ENCODE measurements at regions not wholly inside any gene's neighbourhood (a gene's known extent, or its start where the extent isn't known, plus 50 kb on each side); places are given as distances from the start of the nearest gene placed in this dataset.

- no peaks in the 10 kb centered on the region for H3K36me3 ChIP-seq (ENCODE audit: insufficient read depth, low read length)
- H3K9ac ChIP-seq (ENCODE audit: low read length), result no peak overlapping the region
- no peak overlapping the region for H3K27ac ChIP-seq (ENCODE audit: low read depth, low read length, poor library complexity, severe bottlenecking)
- no peaks in the 10 kb centered on the region for H3F3A ChIP-seq (ENCODE audit: insufficient read depth, low read length)
- H3K4me3 ChIP-seq (ENCODE audit: low read depth, low read length, poor library complexity, severe bottlenecking), result no peak overlapping the region
- no peaks in the 10 kb centered on the region for H3K9me2 ChIP-seq (ENCODE audit: low read depth, low read length)
- no peaks in the 10 kb centered on the region for H3K4me1 ChIP-seq (ENCODE audit: insufficient read depth, low read length, severe bottlenecking)
- no peaks in the 10 kb centered on the region for H3K79me2 ChIP-seq (ENCODE audit: insufficient read depth, low read length)
- H3K4me2 ChIP-seq (ENCODE audit: low read length), result no peak overlapping the region
- H4K20me1 ChIP-seq (ENCODE audit: insufficient read depth, low read length), result no peaks in the 10 kb centered on the region
- no peak overlapping the region for H2AFZ ChIP-seq (ENCODE audit: low read length)
- no peaks in the 10 kb centered on the region for H3K27me3 ChIP-seq (ENCODE audit: insufficient read depth, low read length)
- no peaks in the 10 kb centered on the region for H3K9me3 ChIP-seq (ENCODE audit: low read length)
- TF ChIP-seq CTCF (IDR thresholded peaks at IDR 0.05; ENCODE audit: low read length), result no peak
- TF ChIP-seq EZH2 (IDR thresholded peaks at IDR 0.05; ENCODE audit: borderline replicate concordance, low read length), result no peak
Measured at GRCh38 chr18:76548541-76548940, 53.5 kb upstream of the ZNF516 start.

- no peak overlapping the region for H3K9ac ChIP-seq (ENCODE audit: low read length)
- H3F3A ChIP-seq (ENCODE audit: insufficient read depth, low read length), result no peaks in the 10 kb centered on the region
- H3K9me2 ChIP-seq (ENCODE audit: low read depth, low read length), result no peaks in the 10 kb centered on the region
- no peaks in the 10 kb centered on the region for H3K9me3 ChIP-seq (ENCODE audit: low read length)
- no peaks in the 10 kb centered on the region for H3K36me3 ChIP-seq (ENCODE audit: insufficient read depth, low read length)
- no peaks in the 10 kb centered on the region for H3K79me2 ChIP-seq (ENCODE audit: insufficient read depth, low read length)
- no peak overlapping the region for H2AFZ ChIP-seq (ENCODE audit: low read length)
- no peaks in the 10 kb centered on the region for H3K4me1 ChIP-seq (ENCODE audit: insufficient read depth, low read length, severe bottlenecking)
- no peak overlapping the region for H3K4me3 ChIP-seq (ENCODE audit: low read depth, low read length, poor library complexity, severe bottlenecking)
- TF ChIP-seq CTCF (IDR thresholded peaks at IDR 0.05; ENCODE audit: low read length), result no peak
- TF ChIP-seq EZH2 (IDR thresholded peaks at IDR 0.05; ENCODE audit: borderline replicate concordance, low read length), result no peak
- H3K27me3 ChIP-seq (ENCODE audit: insufficient read depth, low read length), result no peaks in the 10 kb centered on the region
- H3K4me2 ChIP-seq (ENCODE audit: low read length), result no peak overlapping the region
- no peaks in the 10 kb centered on the region for H4K20me1 ChIP-seq (ENCODE audit: insufficient read depth, low read length)
- H3K27ac ChIP-seq (ENCODE audit: low read depth, low read length, poor library complexity, severe bottlenecking), result no peak overlapping the region
Measured at GRCh38 chr18:76547296-76547695, 52.3 kb upstream of the ZNF516 start.

GRCh38 chr18:76546436-76546835, 51.4 kb upstream of the ZNF516 start:
- no peaks in the 10 kb centered on the region for H3K36me3 ChIP-seq (ENCODE audit: insufficient read depth, low read length)
- H3K9me2 ChIP-seq (ENCODE audit: low read depth, low read length), result no peaks in the 10 kb centered on the region
- H3K9me3 ChIP-seq (ENCODE audit: low read length), result no peaks in the 10 kb centered on the region
- no peak overlapping the region for H3K4me3 ChIP-seq (ENCODE audit: low read depth, low read length, poor library complexity, severe bottlenecking)
- no peaks in the 10 kb centered on the region for H4K20me1 ChIP-seq (ENCODE audit: insufficient read depth, low read length)
- no peaks in the 10 kb centered on the region for H3F3A ChIP-seq (ENCODE audit: insufficient read depth, low read length)
- H3K4me1 ChIP-seq (ENCODE audit: insufficient read depth, low read length, severe bottlenecking), result no peaks in the 10 kb centered on the region
- H3K27me3 ChIP-seq (ENCODE audit: insufficient read depth, low read length), result no peaks in the 10 kb centered on the region
- no peaks in the 10 kb centered on the region for H3K79me2 ChIP-seq (ENCODE audit: insufficient read depth, low read length)
- no peak overlapping the region for H3K9ac ChIP-seq (ENCODE audit: low read length)
- no peak overlapping the region for H3K4me2 ChIP-seq (ENCODE audit: low read length)
- TF ChIP-seq CTCF (IDR thresholded peaks at IDR 0.05; ENCODE audit: low read length) (no peak), EZH2 (IDR thresholded peaks at IDR 0.05; ENCODE audit: borderline replicate concordance, low read length) (no peak)
- H3K27ac ChIP-seq (ENCODE audit: low read depth, low read length, poor library complexity, severe bottlenecking), result no peak overlapping the region
- H2AFZ ChIP-seq (ENCODE audit: low read length), result no peak overlapping the region
